ENCODE measurements at regions not wholly inside any gene's neighbourhood (a gene's known extent, or its start where the extent isn't known, plus 50 kb on each side); places are given as distances from the start of the nearest gene placed in this dataset.

- no peaks in the 10 kb centered on the region for H3K4me1 ChIP-seq (ENCODE audit: low read depth)
- intact Hi-C loops (cut with DNase I, micrococcal nuclease), result no loop called here
- DNase-seq (no peak), ATAC-seq (no peak)
- no peak for TF ChIP-seq CTCF (IDR thresholded peaks at IDR 0.05)
- H3K9me3 ChIP-seq, result no peaks in the 10 kb centered on the region
- no peaks in the 10 kb centered on the region for H3K36me3 ChIP-seq (ENCODE audit: low read depth)
- H3K4me3 ChIP-seq, result no peak overlapping the region
These were observed 191.2 kb upstream of the INTU start for GRCh38 chr4:127441571-127441970.

GRCh38 chr4:127445471-127445870, 187.3 kb upstream of the INTU start:
- DNase-seq, result no peak
- intact Hi-C loops (cut with DNase I, micrococcal nuclease), result no loop called here
- no peak for ATAC-seq
- Histone ChIP-seq H3K4me1 (ENCODE audit: low read depth) (no peaks in the 10 kb centered on the region), H3K36me3 (ENCODE audit: low read depth) (no peaks in the 10 kb centered on the region), H3K4me3 (no peak overlapping the region), H3K9me3 (no peaks in the 10 kb centered on the region)
- TF ChIP-seq CTCF (IDR thresholded peaks at IDR 0.05), result no peak

GRCh38 chr4:127446427-127446885, 186.3 kb upstream of the INTU start:
- H3K36me3 ChIP-seq (ENCODE audit: low read depth), result no peaks in the 10 kb centered on the region
- intact Hi-C loops (cut with DNase I, micrococcal nuclease), result no loop called here
- TF ChIP-seq CTCF (IDR thresholded peaks at IDR 0.05), result no peak
- H3K4me3 ChIP-seq, result no peak overlapping the region
- H3K4me1 ChIP-seq (ENCODE audit: low read depth), result no peaks in the 10 kb centered on the region
- H3K9me3 ChIP-seq, result no peaks in the 10 kb centered on the region
- ATAC-seq (no peak), DNase-seq (no peak)

GRCh38 chr4:127448986-127449385, 183.8 kb upstream of the INTU start:
- Histone ChIP-seq H3K9me3 (no peaks in the 10 kb centered on the region), H3K4me3 (no peak overlapping the region), H3K4me1 (ENCODE audit: low read depth) (no peaks in the 10 kb centered on the region), H3K36me3 (ENCODE audit: low read depth) (no peaks in the 10 kb centered on the region)
- DNase-seq, result no peak
- no peak for ATAC-seq
- intact Hi-C loops (cut with DNase I, micrococcal nuclease), result no loop called here
- no peak for TF ChIP-seq CTCF (IDR thresholded peaks at IDR 0.05)

GRCh38 chr4:127449449-127449848, 183.3 kb upstream of the INTU start:
- H3K4me3 ChIP-seq, result no peak overlapping the region
- intact Hi-C loops (cut with DNase I, micrococcal nuclease), result no loop called here
- no peaks in the 10 kb centered on the region for H3K36me3 ChIP-seq (ENCODE audit: low read depth)
- ATAC-seq (no peak), DNase-seq (no peak)
- H3K9me3 ChIP-seq, result no peaks in the 10 kb centered on the region
- no peaks in the 10 kb centered on the region for H3K4me1 ChIP-seq (ENCODE audit: low read depth)
- TF ChIP-seq CTCF (IDR thresholded peaks at IDR 0.05), result no peak

- Histone ChIP-seq H3K4me1 (ENCODE audit: low read depth) (no peaks in the 10 kb centered on the region), H3K36me3 (ENCODE audit: low read depth) (no peaks in the 10 kb centered on the region), H3K9me3 (no peaks in the 10 kb centered on the region), H3K4me3 (no peak overlapping the region)
- ATAC-seq, result no peak
- no peak for TF ChIP-seq CTCF (IDR thresholded peaks at IDR 0.05)
- intact Hi-C loops (cut with DNase I, micrococcal nuclease), result no loop called here
- DNase-seq, result no peak
These were observed 182.5 kb upstream of the INTU start for GRCh38 chr4:127450276-127450675.
